ENCODE measurements at regions not wholly inside any gene's neighbourhood (a gene's known extent, or its start where the extent isn't known, plus 50 kb on each side); places are given as distances from the start of the nearest gene placed in this dataset.
"Not testable (repeated sequence)": the region's sequence is repeated elsewhere in the genome, so short reads cannot be mapped to it uniquely, and the experiment has no call there.

GRCh38 chr7:68573271-68574005 is 1024.8 kb upstream of the AUTS2 start:
- Histone ChIP-seq H3K4me3 (ENCODE audit: low read length) (no peak overlapping the region), H3K4me1 (ENCODE audit: insufficient read depth, low read length) (no peaks in the 10 kb centered on the region), H3K27me3 (ENCODE audit: insufficient read depth, low read length) (no peaks in the 10 kb centered on the region), H2AFZ (ENCODE audit: low read depth, low read length) (no peak overlapping the region), H3K9me3 (ENCODE audit: low read length) (no peaks in the 10 kb centered on the region), H3K36me3 (ENCODE audit: insufficient read depth, low read length) (no peaks in the 10 kb centered on the region)

GRCh38 chr7:68576366-68576765 is 1021.9 kb upstream of the AUTS2 start:
- no peaks in the 10 kb centered on the region for H3K9me3 ChIP-seq (ENCODE audit: low read length)

GRCh38 chr7:68581417-68581816 is 1016.9 kb upstream of the AUTS2 start:
- no peak overlapping the region for H2AFZ ChIP-seq (ENCODE audit: low read depth, low read length)
- H3K4me3 ChIP-seq (ENCODE audit: low read length) = no peak overlapping the region
- no peaks in the 10 kb centered on the region for H3K36me3 ChIP-seq (ENCODE audit: insufficient read depth, low read length)
- no peaks in the 10 kb centered on the region for H3K9me3 ChIP-seq (ENCODE audit: low read length)
- H3K27me3 ChIP-seq (ENCODE audit: insufficient read depth, low read length) = no peaks in the 10 kb centered on the region
- H3K4me1 ChIP-seq (ENCODE audit: insufficient read depth, low read length) = no peaks in the 10 kb centered on the region

More at GRCh38 chr7:68576366-68576765, 1021.9 kb upstream of the AUTS2 start:
- no peaks in the 10 kb centered on the region for H3K4me1 ChIP-seq (ENCODE audit: insufficient read depth, low read length)
- no peak overlapping the region for H2AFZ ChIP-seq (ENCODE audit: low read depth, low read length)
- H3K36me3 ChIP-seq (ENCODE audit: insufficient read depth, low read length) = no peaks in the 10 kb centered on the region
- no peak overlapping the region for H3K4me3 ChIP-seq (ENCODE audit: low read length)
- H3K27me3 ChIP-seq (ENCODE audit: insufficient read depth, low read length) = no peaks in the 10 kb centered on the region

- Histone ChIP-seq H3K36me3 (ENCODE audit: insufficient read depth, low read length) (no peaks in the 10 kb centered on the region), H3K4me1 (ENCODE audit: insufficient read depth, low read length) (no peaks in the 10 kb centered on the region), H3K4me3 (ENCODE audit: low read length) (no peak overlapping the region), H2AFZ (ENCODE audit: low read depth, low read length) (no peak overlapping the region), H3K27me3 (ENCODE audit: insufficient read depth, low read length) (no peaks in the 10 kb centered on the region), H3K9me3 (ENCODE audit: low read length) (no peaks in the 10 kb centered on the region)
These were observed 1010.7 kb upstream of the AUTS2 start for GRCh38 chr7:68587599-68587998.

GRCh38 chr7:68601826-68602225 is 996.4 kb upstream of the AUTS2 start:
- Histone ChIP-seq H2AFZ (ENCODE audit: low read depth, low read length) (no peak overlapping the region), H3K27me3 (ENCODE audit: insufficient read depth, low read length) (no peaks in the 10 kb centered on the region), H3K4me1 (ENCODE audit: insufficient read depth, low read length) (no peaks in the 10 kb centered on the region), H3K9me3 (ENCODE audit: low read length) (no peaks in the 10 kb centered on the region), H3K4me3 (ENCODE audit: low read length) (no peak overlapping the region), H3K36me3 (ENCODE audit: insufficient read depth, low read length) (no peaks in the 10 kb centered on the region)

- H3K9me3 ChIP-seq (ENCODE audit: low read length) = no peaks in the 10 kb centered on the region
These were observed 993.7 kb upstream of the AUTS2 start for GRCh38 chr7:68604541-68604940.

GRCh38 chr7:68610701-68611100 is 987.6 kb upstream of the AUTS2 start:
- Histone ChIP-seq H3K36me3 (ENCODE audit: insufficient read depth, low read length) (no peaks in the 10 kb centered on the region), H3K27me3 (ENCODE audit: insufficient read depth, low read length) (no peaks in the 10 kb centered on the region), H3K4me3 (ENCODE audit: low read length) (no peak overlapping the region), H2AFZ (ENCODE audit: low read depth, low read length) (no peak overlapping the region), H3K9me3 (ENCODE audit: low read length) (no peaks in the 10 kb centered on the region), H3K4me1 (ENCODE audit: insufficient read depth, low read length) (no peaks in the 10 kb centered on the region)

More at GRCh38 chr7:68604541-68604940, 993.7 kb upstream of the AUTS2 start:
- Histone ChIP-seq H3K4me3 (ENCODE audit: low read length) (no peak overlapping the region), H3K36me3 (ENCODE audit: insufficient read depth, low read length) (no peaks in the 10 kb centered on the region), H3K4me1 (ENCODE audit: insufficient read depth, low read length) (no peaks in the 10 kb centered on the region), H3K27me3 (ENCODE audit: insufficient read depth, low read length) (no peaks in the 10 kb centered on the region), H2AFZ (ENCODE audit: low read depth, low read length) (no peak overlapping the region)

- no peak overlapping the region for H3K4me3 ChIP-seq (ENCODE audit: low read length)
- H3K27me3 ChIP-seq (ENCODE audit: insufficient read depth, low read length) = no peaks in the 10 kb centered on the region
- no peaks in the 10 kb centered on the region for H3K4me1 ChIP-seq (ENCODE audit: insufficient read depth, low read length)
- H3K36me3 ChIP-seq (ENCODE audit: insufficient read depth, low read length) = no peaks in the 10 kb centered on the region
- no peaks in the 10 kb centered on the region for H3K9me3 ChIP-seq (ENCODE audit: low read length)
- no peak overlapping the region for H2AFZ ChIP-seq (ENCODE audit: low read depth, low read length)
These were observed 984.9 kb upstream of the AUTS2 start for GRCh38 chr7:68613405-68613804.

GRCh38 chr7:68613897-68614296 is 984.4 kb upstream of the AUTS2 start:
- H3K4me1 ChIP-seq (ENCODE audit: insufficient read depth, low read length) = no peaks in the 10 kb centered on the region
- no peaks in the 10 kb centered on the region for H3K9me3 ChIP-seq (ENCODE audit: low read length)
- H3K27me3 ChIP-seq (ENCODE audit: insufficient read depth, low read length) = no peaks in the 10 kb centered on the region
- H3K36me3 ChIP-seq (ENCODE audit: insufficient read depth, low read length) = no peaks in the 10 kb centered on the region
- no peak overlapping the region for H3K4me3 ChIP-seq (ENCODE audit: low read length)
- H2AFZ ChIP-seq (ENCODE audit: low read depth, low read length) = no peak overlapping the region

GRCh38 chr7:68619526-68619925 is 978.7 kb upstream of the AUTS2 start:
- no peaks in the 10 kb centered on the region for H3K9me3 ChIP-seq (ENCODE audit: low read length)
- no peaks in the 10 kb centered on the region for H3K4me1 ChIP-seq (ENCODE audit: insufficient read depth, low read length)
- H3K4me3 ChIP-seq (ENCODE audit: low read length) = no peak overlapping the region
- H3K27me3 ChIP-seq (ENCODE audit: insufficient read depth, low read length) = no peaks in the 10 kb centered on the region
- no peak overlapping the region for H2AFZ ChIP-seq (ENCODE audit: low read depth, low read length)
- no peaks in the 10 kb centered on the region for H3K36me3 ChIP-seq (ENCODE audit: insufficient read depth, low read length)

GRCh38 chr7:68622500-68622899 is 975.8 kb upstream of the AUTS2 start:
- H3K4me3 ChIP-seq (ENCODE audit: low read length) = no peak overlapping the region
- H3K9me3 ChIP-seq (ENCODE audit: low read length) = no peaks in the 10 kb centered on the region
- H2AFZ ChIP-seq (ENCODE audit: low read depth, low read length) = no peak overlapping the region
- no peaks in the 10 kb centered on the region for H3K36me3 ChIP-seq (ENCODE audit: insufficient read depth, low read length)
- H3K27me3 ChIP-seq (ENCODE audit: insufficient read depth, low read length) = no peaks in the 10 kb centered on the region
- H3K4me1 ChIP-seq (ENCODE audit: insufficient read depth, low read length) = no peaks in the 10 kb centered on the region

GRCh38 chr7:68623030-68623429 is 975.2 kb upstream of the AUTS2 start:
- Histone ChIP-seq H2AFZ (ENCODE audit: low read depth, low read length) (no peak overlapping the region), H3K36me3 (ENCODE audit: insufficient read depth, low read length) (no peaks in the 10 kb centered on the region), H3K9me3 (ENCODE audit: low read length) (no peaks in the 10 kb centered on the region), H3K4me1 (ENCODE audit: insufficient read depth, low read length) (no peaks in the 10 kb centered on the region), H3K27me3 (ENCODE audit: insufficient read depth, low read length) (no peaks in the 10 kb centered on the region), H3K4me3 (ENCODE audit: low read length) (no peak overlapping the region)

- Histone ChIP-seq H2AFZ (ENCODE audit: low read depth, low read length) (no peak overlapping the region), H3K4me1 (ENCODE audit: insufficient read depth, low read length) (no peaks in the 10 kb centered on the region), H3K27me3 (ENCODE audit: insufficient read depth, low read length) (no peaks in the 10 kb centered on the region), H3K9me3 (ENCODE audit: low read length) (no peaks in the 10 kb centered on the region), H3K36me3 (ENCODE audit: insufficient read depth, low read length) (no peaks in the 10 kb centered on the region), H3K4me3 (ENCODE audit: low read length) (no peak overlapping the region)
These were observed 970.9 kb upstream of the AUTS2 start for GRCh38 chr7:68627247-68627864.

- not testable (repeated sequence) for H3K4me3 ChIP-seq (ENCODE audit: low read length); H3K9me3 ChIP-seq (ENCODE audit: low read length); H3K27me3 ChIP-seq (ENCODE audit: insufficient read depth, low read length); H3K36me3 ChIP-seq (ENCODE audit: insufficient read depth, low read length); H2AFZ ChIP-seq (ENCODE audit: low read depth, low read length); H3K4me1 ChIP-seq (ENCODE audit: insufficient read depth, low read length)
These were observed 967.4 kb upstream of the AUTS2 start for GRCh38 chr7:68630914-68631313.
